ENCODE measurements at regions not wholly inside any gene's neighbourhood (a gene's known extent, or its start where the extent isn't known, plus 50 kb on each side); places are given as distances from the start of the nearest gene placed in this dataset.

DNA sequence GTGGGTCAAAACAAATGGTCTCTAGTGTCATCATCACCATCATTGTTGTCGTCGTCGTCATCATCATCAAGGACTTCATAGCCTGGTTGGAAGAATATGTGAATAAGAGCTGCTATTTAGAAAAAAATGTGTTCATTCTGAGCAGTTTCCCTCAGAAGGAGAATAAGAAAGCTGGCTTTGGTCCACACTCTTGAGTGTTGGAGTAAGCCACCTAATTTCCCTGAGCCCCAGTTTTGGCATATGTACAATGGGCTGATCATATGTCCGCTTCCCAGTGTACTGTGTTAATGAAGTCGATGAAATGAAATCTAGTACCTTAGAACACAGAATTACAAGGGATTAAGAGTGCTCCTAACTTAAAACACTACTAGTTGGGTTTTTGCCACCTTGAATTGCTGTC is 545.5 kb downstream of the CCDC171 start:
- no peaks in the 10 kb centered on the region for H3K4me1 Mint-ChIP-seq
- no peak overlapping the region for H3K4me3 Mint-ChIP-seq
- peaks cover 3% of the 10 kb centered on the region for H3K36me3 Mint-ChIP-seq
- ATAC-seq (ENCODE audit: low read depth) (no peak), DNase-seq (no peak)
- POLR2A ChIA-PET, result no interaction called here
- H3K27me3 Mint-ChIP-seq, result no peaks in the 10 kb centered on the region
- H3K27ac Mint-ChIP-seq, result no peak overlapping the region
- H3K9me3 Mint-ChIP-seq, result peaks cover 2% of the 10 kb centered on the region

DNA sequence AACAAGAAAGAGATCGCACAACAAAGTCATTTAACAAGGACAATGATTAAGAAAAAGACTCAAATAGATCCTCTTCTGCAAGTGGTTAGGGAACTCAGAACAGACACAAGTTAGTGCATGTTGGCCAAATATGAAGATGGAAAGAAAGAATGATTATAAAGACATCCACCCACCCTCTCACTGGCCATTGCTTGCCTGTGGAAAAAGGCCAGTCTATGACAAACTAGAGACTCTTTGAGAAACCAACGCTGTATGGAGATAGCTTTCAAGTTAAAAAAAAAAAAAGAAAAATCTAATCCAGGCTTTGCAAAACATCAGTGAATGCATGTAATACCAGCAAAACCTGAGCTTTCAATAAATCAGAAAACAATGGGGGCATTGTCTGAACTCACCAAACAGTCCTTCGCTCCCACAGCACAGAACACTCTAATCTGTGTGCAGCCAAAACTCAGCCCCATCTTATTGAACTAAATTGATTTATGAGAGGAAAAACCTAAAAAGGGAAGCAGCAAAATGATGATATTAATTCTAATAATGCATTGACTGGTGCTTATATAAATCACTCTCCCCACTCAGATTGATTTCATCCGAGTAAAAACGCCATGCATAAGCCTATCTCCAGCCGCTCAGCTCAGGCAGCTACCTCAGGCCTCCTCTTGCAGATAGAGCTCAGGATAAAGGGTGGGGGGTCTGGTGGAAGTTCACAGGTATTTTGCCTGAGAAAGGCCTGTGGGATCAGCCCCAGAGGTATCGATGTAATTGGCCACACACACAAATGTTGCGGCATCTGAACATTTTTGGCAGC is 547.1 kb downstream of the CCDC171 start:
- Mint-ChIP-seq H3K4me3 (no peak overlapping the region), H3K4me1 (no peaks in the 10 kb centered on the region), H3K27ac (no peak overlapping the region), H3K27me3 (no peaks in the 10 kb centered on the region), H3K9me3 (peaks cover 2% of the 10 kb centered on the region), H3K36me3 (peaks cover 2% of the 10 kb centered on the region)
- no peak for ATAC-seq (ENCODE audit: low read depth)
- POLR2A ChIA-PET, result no interaction called here
- DNase-seq, result no peak

DNA sequence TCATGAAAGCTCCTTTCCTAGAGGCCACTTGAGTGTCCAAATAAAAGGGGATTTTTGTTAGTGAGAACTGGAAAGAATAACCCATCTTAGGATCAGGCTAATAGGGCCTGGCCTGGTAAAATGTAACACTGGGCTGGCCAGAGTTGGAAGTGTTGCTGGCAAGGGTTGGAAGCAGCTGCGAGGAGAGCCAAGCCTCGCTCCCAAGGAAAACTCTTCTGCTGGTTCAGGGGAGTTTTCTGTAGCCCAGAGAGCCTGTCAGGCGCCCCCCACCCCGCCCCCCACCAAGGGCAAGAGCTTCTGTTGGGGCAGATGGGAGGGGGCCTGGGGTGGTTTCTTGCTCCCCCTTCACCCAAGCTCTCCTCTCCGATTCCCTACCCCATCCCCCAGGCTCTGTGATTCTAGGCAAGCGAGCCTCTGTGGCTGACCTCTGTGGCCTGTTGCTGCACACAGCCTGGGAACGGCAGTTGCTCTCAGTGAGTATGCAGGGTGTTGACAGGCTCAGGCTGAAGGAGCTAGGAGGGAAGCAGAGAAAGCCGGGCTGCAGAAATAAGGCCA is 547.8 kb downstream of the CCDC171 start:
- ATAC-seq (ENCODE audit: low read depth), result no peak
- no peak overlapping the region for H3K27ac Mint-ChIP-seq
- H3K4me3 Mint-ChIP-seq, result no peak overlapping the region

DNA sequence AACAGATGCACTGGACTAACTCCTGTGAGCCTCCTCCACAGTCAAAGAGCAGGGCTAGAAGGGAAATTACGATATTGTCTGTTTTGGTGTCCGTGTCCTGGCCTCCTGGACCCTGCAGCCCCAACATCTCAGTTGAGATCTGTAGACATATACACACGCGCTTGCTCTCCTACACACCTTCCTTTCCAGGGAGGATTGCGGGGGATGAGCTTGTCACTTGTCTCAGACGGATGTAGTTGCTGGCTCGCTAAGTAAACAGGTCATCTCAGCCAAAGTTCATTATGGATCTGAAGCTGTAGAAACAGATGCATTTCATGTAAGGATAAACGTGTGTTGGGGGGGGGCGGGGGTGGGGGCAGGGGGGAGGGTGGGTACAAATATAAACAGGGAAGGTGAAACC is 549.3 kb downstream of the CCDC171 start:
- POLR2A ChIA-PET, result no interaction called here
- H3K4me3 Mint-ChIP-seq, result no peak overlapping the region
- no peaks in the 10 kb centered on the region for H3K36me3 Mint-ChIP-seq
- H3K4me1 Mint-ChIP-seq, result no peaks in the 10 kb centered on the region
- H3K27me3 Mint-ChIP-seq, result peaks cover 2% of the 10 kb centered on the region
- no peaks in the 10 kb centered on the region for H3K9me3 Mint-ChIP-seq
- no peak overlapping the region for H3K27ac Mint-ChIP-seq
- no peak for DNase-seq
- ATAC-seq (ENCODE audit: low read depth), result no peak

More for the DNA sequence above, 547.8 kb downstream of the CCDC171 start:
- H3K36me3 Mint-ChIP-seq, result no peaks in the 10 kb centered on the region
- peaks cover 2% of the 10 kb centered on the region for H3K27me3 Mint-ChIP-seq
- H3K9me3 Mint-ChIP-seq, result no peaks in the 10 kb centered on the region
- no peak for DNase-seq
- POLR2A ChIA-PET, result no interaction called here
- no peaks in the 10 kb centered on the region for H3K4me1 Mint-ChIP-seq

GRCh38 chr9:16103620-16104397 is 551.0 kb downstream of the CCDC171 start:
- no peak for ATAC-seq (ENCODE audit: low read depth)
- Mint-ChIP-seq H3K4me3 (no peak overlapping the region), H3K27me3 (peaks cover 2% of the 10 kb centered on the region), H3K27ac (no peak overlapping the region), H3K36me3 (no peaks in the 10 kb centered on the region), H3K9me3 (no peaks in the 10 kb centered on the region), H3K4me1 (no peaks in the 10 kb centered on the region)
- POLR2A ChIA-PET, result no interaction called here
- no peak for DNase-seq

- Mint-ChIP-seq H3K27ac (no peak overlapping the region), H3K4me1 (no peaks in the 10 kb centered on the region), H3K9me3 (no peaks in the 10 kb centered on the region), H3K4me3 (no peak overlapping the region), H3K36me3 (no peaks in the 10 kb centered on the region), H3K27me3 (peaks cover 2% of the 10 kb centered on the region)
- ATAC-seq (ENCODE audit: low read depth) (no peak), DNase-seq (no peak)
- POLR2A ChIA-PET, result no interaction called here
Measured at GRCh38 chr9:16105168-16106020, 552.6 kb downstream of the CCDC171 start.

DNA sequence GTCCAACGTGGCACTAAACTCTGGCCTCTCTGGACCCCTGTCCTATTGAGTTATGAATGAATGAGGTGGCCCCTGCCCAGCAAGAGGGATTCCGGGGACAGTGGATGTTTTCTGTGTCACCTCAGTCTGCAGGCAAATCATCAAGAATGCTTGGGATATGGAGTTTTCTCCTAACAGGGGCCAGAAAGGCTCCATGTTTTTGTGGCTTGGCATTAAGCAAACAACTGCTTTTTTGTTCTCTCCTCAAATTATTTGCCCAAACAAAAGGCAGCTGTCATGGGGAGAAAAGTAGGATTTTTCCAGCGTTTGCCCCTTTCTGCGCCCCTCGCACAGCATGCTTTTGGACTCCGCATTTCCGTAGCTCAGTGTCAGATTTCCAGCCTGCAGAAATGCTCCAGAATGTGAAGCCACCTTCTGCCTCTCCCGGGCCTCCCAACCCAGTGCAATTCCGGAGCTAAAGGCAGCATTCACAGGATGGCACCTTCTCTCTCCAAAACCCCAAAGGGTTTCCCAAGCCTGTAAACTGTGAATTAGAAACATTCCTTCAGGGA is 553.3 kb downstream of the CCDC171 start:
- DNase-seq, result no peak
- H3K27ac Mint-ChIP-seq, result no peak overlapping the region
- no peak overlapping the region for H3K4me3 Mint-ChIP-seq
- no peaks in the 10 kb centered on the region for H3K4me1 Mint-ChIP-seq
- POLR2A ChIA-PET, result no interaction called here
- no peak for ATAC-seq (ENCODE audit: low read depth)
- H3K36me3 Mint-ChIP-seq, result no peaks in the 10 kb centered on the region
- peaks cover 2% of the 10 kb centered on the region for H3K27me3 Mint-ChIP-seq
- peaks cover 2% of the 10 kb centered on the region for H3K9me3 Mint-ChIP-seq

- ATAC-seq (ENCODE audit: low read depth) (no peak), DNase-seq (no peak)
- H3K27me3 Mint-ChIP-seq, result no peaks in the 10 kb centered on the region
- H3K4me3 Mint-ChIP-seq, result no peak overlapping the region
- peaks cover 2% of the 10 kb centered on the region for H3K9me3 Mint-ChIP-seq
- no peak overlapping the region for H3K27ac Mint-ChIP-seq
- no peaks in the 10 kb centered on the region for H3K4me1 Mint-ChIP-seq
- no peaks in the 10 kb centered on the region for H3K36me3 Mint-ChIP-seq
- POLR2A ChIA-PET, result no interaction called here
Measured at GRCh38 chr9:16112116-16112515, 559.3 kb downstream of the CCDC171 start.

- Mint-ChIP-seq H3K9me3 (peaks cover 1% of the 10 kb centered on the region), H3K4me1 (no peaks in the 10 kb centered on the region), H3K36me3 (no peaks in the 10 kb centered on the region), H3K27me3 (no peaks in the 10 kb centered on the region), H3K27ac (no peak overlapping the region), H3K4me3 (no peak overlapping the region)
- POLR2A ChIA-PET, result no interaction called here
- ATAC-seq (ENCODE audit: low read depth), result no peak
- no peak for DNase-seq
Measured at GRCh38 chr9:16115994-16116393, 563.2 kb downstream of the CCDC171 start.

GRCh38 chr9:16118043-16118442 is 565.2 kb downstream of the CCDC171 start:
- H3K36me3 Mint-ChIP-seq, result no peaks in the 10 kb centered on the region
- H3K4me1 Mint-ChIP-seq, result no peaks in the 10 kb centered on the region
- no peaks in the 10 kb centered on the region for H3K27me3 Mint-ChIP-seq
- DNase-seq (no peak), ATAC-seq (ENCODE audit: low read depth) (no peak)
- H3K9me3 Mint-ChIP-seq, result peaks cover 1% of the 10 kb centered on the region
- H3K4me3 Mint-ChIP-seq, result no peak overlapping the region
- POLR2A ChIA-PET, result no interaction called here
- no peak overlapping the region for H3K27ac Mint-ChIP-seq

DNA sequence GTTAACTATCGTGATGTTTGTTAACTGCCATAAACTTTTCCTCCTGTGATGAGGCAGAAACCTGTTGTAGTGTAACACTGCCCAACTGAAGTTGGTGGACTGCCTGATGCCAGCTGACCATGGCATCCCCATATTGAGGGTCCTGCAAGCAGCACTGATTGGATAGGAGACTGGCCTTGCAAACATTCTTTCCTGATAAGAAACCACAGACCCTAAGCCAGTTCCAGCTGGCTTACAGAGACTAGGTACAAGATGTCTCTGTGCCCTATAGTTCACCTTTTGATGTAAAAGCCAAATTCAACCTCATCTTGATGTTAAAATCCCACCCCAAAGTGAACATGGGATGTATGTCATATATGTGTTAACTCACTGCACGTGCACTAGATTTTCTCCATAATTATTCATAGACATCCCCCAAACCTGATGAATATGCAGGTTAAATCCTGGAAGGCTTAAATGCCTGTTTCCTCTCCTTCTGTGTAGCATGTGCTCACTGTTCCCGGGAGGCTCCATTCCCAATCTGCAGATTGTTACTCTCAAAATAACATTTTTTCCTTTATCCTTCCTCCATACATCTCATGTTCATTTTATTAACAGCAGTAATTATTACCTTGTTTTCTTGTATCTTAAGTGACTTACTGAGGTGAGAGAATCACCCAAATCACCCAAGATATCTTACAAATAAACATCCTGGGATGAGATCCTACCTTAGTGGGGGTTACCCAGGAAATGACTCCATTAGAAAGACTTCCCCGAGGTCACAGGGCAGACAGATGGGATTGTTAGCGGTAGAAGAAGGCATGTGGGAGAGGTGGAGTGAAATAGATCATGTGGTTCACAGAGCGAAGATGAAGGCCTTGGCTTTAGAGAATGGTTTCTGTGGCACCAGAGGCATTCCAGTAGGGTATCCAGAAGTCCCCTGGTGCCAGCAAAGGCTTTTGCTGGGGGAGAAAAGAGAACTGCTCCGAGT is 566.7 kb downstream of the CCDC171 start:
- POLR2A ChIA-PET, result no interaction called here
- H3K27ac Mint-ChIP-seq, result no peak overlapping the region
- no peaks in the 10 kb centered on the region for H3K4me1 Mint-ChIP-seq
- DNase-seq, result no peak
- H3K36me3 Mint-ChIP-seq, result no peaks in the 10 kb centered on the region
- no peak for ATAC-seq (ENCODE audit: low read depth)
- no peaks in the 10 kb centered on the region for H3K27me3 Mint-ChIP-seq
- no peak overlapping the region for H3K4me3 Mint-ChIP-seq
- peaks cover 3% of the 10 kb centered on the region for H3K9me3 Mint-ChIP-seq

DNA sequence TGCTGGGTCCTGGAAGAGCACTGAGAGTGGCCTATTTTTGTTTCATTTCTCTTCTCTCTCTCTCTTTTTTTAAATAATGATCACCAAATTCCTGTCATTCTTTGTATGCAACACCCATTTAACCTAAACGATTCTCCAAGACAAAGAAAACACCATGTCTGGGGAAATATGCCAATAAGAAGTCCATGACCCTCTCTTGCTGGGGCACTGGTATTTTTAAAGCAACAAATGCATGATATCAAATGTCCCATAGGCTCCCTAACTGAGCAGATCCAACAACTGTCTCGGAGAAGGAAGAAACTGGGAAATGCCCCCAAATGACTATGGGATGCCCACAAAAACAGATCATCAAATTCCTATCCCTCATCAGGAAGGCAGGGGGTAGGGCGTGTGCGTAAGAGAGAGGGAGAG is 567.4 kb downstream of the CCDC171 start:
- Mint-ChIP-seq H3K9me3 (peaks cover 3% of the 10 kb centered on the region), H3K27me3 (no peaks in the 10 kb centered on the region), H3K27ac (no peak overlapping the region), H3K4me1 (no peaks in the 10 kb centered on the region), H3K36me3 (no peaks in the 10 kb centered on the region), H3K4me3 (no peak overlapping the region)
- ATAC-seq (ENCODE audit: low read depth) (no peak), DNase-seq (no peak)
- POLR2A ChIA-PET, result no interaction called here

Data from activated naive CD8-positive, alpha-beta T cell treated with anti-CD3 and anti-CD28 coated beads, Interleukin-2, amount 10 ng/mL, durations not matched to agents 7 days and 5 days (primary cell).